ENCODE measurements at regions not wholly inside any gene's neighbourhood (a gene's known extent, or its start where the extent isn't known, plus 50 kb on each side); places are given as distances from the start of the nearest gene placed in this dataset.
"Not testable (repeated sequence)": the region's sequence is repeated elsewhere in the genome, so short reads cannot be mapped to it uniquely, and the experiment has no call there.

DNA sequence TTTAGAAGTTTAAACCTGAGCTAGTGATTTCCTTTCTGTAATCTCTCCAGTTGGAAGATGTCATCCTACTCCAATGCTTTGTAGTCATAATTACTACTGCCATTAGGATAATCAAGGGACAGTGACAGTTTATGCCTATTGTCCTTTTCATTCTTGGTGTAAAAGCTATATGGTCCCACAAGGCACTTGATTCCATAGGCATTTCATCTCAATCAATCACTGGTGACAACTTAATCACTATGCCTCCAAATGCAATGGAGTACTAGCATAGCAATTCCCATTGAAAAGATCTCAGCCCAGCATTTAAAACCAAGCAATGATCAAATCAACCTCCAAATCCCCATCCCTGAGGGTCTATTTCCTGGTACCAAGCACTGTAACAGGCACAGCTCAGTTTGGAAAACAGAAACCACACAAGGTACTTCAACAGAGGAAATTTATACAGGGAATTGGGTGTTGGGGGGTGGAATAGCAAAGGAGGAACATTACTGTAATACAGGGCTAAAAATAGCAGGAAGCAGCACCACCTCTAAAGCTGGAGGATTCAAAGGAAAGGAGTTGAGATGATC lies 51.0 kb downstream of the FHIP2A start:
- in situ Hi-C loops (cut with HindIII; ENCODE audit: low pct_unique_long_range_greater_than_20kb, low sequenced_read_pairs) = no loop called here
- DNase-seq (ENCODE audit: low read depth, low spot score) = no peak

DNA sequence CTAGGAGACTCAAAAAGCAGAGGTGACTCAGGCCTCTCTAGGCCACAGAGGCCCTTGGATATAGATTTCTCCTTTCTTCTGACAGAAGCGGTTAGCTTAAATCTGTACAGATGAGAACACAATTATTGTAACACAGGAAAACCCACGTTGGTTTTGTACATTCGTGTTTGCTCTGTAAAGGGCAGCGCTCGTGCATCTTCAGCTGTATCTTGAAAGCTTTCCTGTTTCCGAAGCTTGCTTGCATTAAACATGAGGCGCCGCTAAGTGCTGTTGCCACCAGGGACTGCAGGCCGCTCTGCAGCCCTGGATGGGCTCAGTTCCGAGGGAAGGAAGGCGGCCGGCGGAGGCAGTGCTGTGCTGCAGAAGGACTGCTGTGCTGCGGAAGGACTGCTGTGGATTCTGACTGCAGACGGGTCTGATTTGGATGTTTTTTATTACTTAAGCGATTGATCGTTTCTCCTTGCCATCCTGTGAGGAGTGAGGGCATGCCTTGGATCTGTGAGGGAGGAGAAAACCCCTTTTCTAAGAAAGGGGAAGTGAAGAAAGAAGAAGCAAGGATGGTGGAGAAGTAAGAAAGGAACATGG lies 53.3 kb downstream of the FHIP2A start:
- DNase-seq (ENCODE audit: low read depth, low spot score) = no peak
- in situ Hi-C loops (cut with HindIII; ENCODE audit: low pct_unique_long_range_greater_than_20kb, low sequenced_read_pairs) = no loop called here

- in situ Hi-C loops (cut with HindIII; ENCODE audit: low pct_unique_long_range_greater_than_20kb, low sequenced_read_pairs) = not testable (repeated sequence)
These were observed 54.1 kb downstream of the FHIP2A start for GRCh38 chr10:114875590-114876081.

GRCh38 chr10:114876169-114876568 lies 54.6 kb downstream of the FHIP2A start:
- no peak for DNase-seq (ENCODE audit: low read depth, low spot score)
- in situ Hi-C loops (cut with HindIII; ENCODE audit: low pct_unique_long_range_greater_than_20kb, low sequenced_read_pairs) = no loop called here

More at GRCh38 chr10:114875590-114876081, 54.1 kb downstream of the FHIP2A start:
- not testable (repeated sequence) for DNase-seq (ENCODE audit: low read depth, low spot score)

GRCh38 chr10:114876602-114877300 lies 55.2 kb downstream of the FHIP2A start:
- in situ Hi-C loops (cut with HindIII; ENCODE audit: low pct_unique_long_range_greater_than_20kb, low sequenced_read_pairs) = no loop called here
- peak; percentile 79 for DNase-seq (ENCODE audit: low read depth, low spot score)

DNA sequence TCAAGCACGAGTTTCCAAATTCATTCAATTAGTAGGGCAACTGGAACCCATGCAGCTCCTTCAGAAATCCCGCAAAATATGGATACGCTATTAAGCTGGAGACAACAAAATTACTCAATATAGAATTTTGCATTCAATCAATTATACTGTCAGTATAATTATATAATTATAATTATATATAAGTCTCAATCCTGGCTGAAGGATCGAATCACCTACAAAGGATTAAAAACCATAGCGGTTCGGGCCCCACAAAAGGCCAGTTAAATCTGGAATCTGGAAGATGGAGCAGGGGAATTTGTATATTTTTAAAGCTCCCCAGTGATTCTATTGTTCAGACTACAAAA lies 55.7 kb downstream of the FHIP2A start:
- DNase-seq (ENCODE audit: low read depth, low spot score) = no peak
- in situ Hi-C loops (cut with HindIII; ENCODE audit: low pct_unique_long_range_greater_than_20kb, low sequenced_read_pairs) = no loop called here

- in situ Hi-C loops (cut with HindIII; ENCODE audit: low pct_unique_long_range_greater_than_20kb, low sequenced_read_pairs) = no loop called here
These were observed 57.5 kb downstream of the FHIP2A start for GRCh38 chr10:114879093-114879492.

DNA sequence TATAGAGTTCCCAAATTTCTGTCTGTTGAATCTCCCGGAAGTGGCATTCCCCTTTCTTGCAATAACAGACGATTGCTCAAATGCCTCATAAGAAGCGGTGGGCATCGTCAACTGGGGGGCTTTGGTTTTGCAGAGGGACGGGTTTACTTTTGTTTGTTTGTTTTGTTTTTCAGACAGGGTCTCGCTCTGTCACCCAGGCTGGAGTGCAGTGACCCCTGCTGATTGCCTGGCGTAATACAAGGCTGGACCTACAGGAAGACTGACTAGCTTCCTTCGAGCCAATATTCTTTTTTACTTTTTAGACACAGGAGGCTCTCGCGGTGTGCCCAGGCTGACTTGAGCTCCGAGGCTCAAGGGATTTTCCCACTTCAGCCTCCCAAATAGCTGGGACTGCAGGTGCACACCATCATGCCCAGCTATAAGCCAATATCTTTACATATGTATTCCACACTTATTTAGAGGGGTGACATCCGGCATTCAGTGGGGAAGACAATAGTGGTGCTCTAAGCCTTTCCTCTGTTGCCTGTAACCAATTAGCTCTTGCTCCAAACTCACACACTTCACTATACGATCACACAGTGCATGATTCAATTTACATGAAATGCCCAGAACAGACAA lies 58.1 kb downstream of the FHIP2A start:
- in situ Hi-C loops (cut with HindIII; ENCODE audit: low pct_unique_long_range_greater_than_20kb, low sequenced_read_pairs) = no loop called here
- DNase-seq (ENCODE audit: low read depth, low spot score) = peak; percentile 69

More at GRCh38 chr10:114879093-114879492, 57.5 kb downstream of the FHIP2A start:
- no peak for DNase-seq (ENCODE audit: low read depth, low spot score)

DNA sequence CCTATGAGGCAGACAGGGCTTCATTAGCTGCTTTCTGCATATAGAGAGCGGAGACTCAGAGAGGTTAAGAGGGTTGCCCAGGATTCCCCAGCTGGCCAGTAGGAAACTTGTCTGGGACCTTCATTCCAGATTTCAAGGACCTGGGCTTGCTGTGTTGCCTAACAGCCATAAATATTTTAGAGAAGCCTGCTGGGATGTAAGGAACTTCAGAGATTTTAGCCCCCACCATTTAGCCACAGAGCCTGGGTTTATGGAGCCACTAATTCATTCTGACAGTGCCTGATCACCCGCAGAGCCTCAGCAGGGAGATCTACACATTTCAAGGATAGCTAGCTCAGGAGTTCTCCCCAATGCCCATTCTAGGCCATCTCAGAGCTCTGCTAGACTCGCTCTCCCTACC lies 56.6 kb upstream of the TRUB1 start:
- in situ Hi-C loops (cut with HindIII; ENCODE audit: low pct_unique_long_range_greater_than_20kb, low sequenced_read_pairs) = no loop called here
- no peak for DNase-seq (ENCODE audit: low read depth, low spot score)

GRCh38 chr10:114881901-114882300 lies 56.1 kb upstream of the TRUB1 start:
- DNase-seq (ENCODE audit: low read depth, low spot score) = no peak
- in situ Hi-C loops (cut with HindIII; ENCODE audit: low pct_unique_long_range_greater_than_20kb, low sequenced_read_pairs) = no loop called here

GRCh38 chr10:114885443-114885842 lies 52.6 kb upstream of the TRUB1 start:
- no peak for DNase-seq (ENCODE audit: low read depth, low spot score)
- in situ Hi-C loops (cut with HindIII; ENCODE audit: low pct_unique_long_range_greater_than_20kb, low sequenced_read_pairs) = no loop called here

Measured in SK-MEL-5 (cell line).